HL-60 (cell line): ENCODE measurements at regions not wholly inside any gene's neighbourhood (a gene's known extent, or its start where the extent isn't known, plus 50 kb on each side); places are given as distances from the start of the nearest gene placed in this dataset.

Experiments
- GABPA ChIP-seq: IDR thresholded peaks from 2 replicates; pipeline ENCODE4 v1.6.1; 2012; ENCODE audit warnings: low read depth
- POLR2AphosphoS5 ChIP-seq: IDR thresholded peaks from 2 replicates; pipeline ENCODE4 v1.6.1; 2012; ENCODE audit warnings: low read depth
- TF ChIP-seq, protein P1 (sequence below): IDR thresholded peaks from one replicate; pipeline ENCODE4 v1.5.1; 2011; ENCODE audit warnings: low read length, control low read depth, inconsistent platforms; ENCODE audit not compliant: insufficient read depth
- TF ChIP-seq, protein P2 (sequence below): IDR thresholded peaks from 2 replicates; pipeline ENCODE4 v1.6.1; 2012; ENCODE audit warnings: low read depth; ENCODE audit not compliant: insufficient replicate concordance

DNA sequence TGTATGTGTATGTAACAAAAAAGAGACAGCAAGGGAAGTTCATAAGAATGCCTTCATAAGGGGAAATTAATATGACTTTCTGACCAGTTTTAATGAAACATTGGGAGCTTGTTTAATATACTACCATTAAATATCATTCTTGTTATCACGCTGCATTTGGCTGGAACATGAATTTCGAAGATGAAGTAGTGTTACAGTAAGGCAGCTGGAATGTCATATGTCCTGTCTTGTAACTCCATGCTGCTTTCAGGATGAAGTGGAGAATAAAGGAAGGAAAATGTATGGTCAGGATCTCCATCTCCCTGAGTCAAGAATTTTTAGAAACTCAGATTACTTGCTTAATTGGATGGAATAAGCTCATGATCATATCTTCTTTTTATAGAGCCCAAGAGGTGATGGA is 61.5 kb upstream of the DMAC1 start:
- TF ChIP-seq, protein P1, sequence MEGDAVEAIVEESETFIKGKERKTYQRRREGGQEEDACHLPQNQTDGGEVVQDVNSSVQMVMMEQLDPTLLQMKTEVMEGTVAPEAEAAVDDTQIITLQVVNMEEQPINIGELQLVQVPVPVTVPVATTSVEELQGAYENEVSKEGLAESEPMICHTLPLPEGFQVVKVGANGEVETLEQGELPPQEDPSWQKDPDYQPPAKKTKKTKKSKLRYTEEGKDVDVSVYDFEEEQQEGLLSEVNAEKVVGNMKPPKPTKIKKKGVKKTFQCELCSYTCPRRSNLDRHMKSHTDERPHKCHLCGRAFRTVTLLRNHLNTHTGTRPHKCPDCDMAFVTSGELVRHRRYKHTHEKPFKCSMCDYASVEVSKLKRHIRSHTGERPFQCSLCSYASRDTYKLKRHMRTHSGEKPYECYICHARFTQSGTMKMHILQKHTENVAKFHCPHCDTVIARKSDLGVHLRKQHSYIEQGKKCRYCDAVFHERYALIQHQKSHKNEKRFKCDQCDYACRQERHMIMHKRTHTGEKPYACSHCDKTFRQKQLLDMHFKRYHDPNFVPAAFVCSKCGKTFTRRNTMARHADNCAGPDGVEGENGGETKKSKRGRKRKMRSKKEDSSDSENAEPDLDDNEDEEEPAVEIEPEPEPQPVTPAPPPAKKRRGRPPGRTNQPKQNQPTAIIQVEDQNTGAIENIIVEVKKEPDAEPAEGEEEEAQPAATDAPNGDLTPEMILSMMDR: no peak
- TF ChIP-seq GABPA (no peak), POLR2AphosphoS5 (no peak)
- TF ChIP-seq, protein P2, sequence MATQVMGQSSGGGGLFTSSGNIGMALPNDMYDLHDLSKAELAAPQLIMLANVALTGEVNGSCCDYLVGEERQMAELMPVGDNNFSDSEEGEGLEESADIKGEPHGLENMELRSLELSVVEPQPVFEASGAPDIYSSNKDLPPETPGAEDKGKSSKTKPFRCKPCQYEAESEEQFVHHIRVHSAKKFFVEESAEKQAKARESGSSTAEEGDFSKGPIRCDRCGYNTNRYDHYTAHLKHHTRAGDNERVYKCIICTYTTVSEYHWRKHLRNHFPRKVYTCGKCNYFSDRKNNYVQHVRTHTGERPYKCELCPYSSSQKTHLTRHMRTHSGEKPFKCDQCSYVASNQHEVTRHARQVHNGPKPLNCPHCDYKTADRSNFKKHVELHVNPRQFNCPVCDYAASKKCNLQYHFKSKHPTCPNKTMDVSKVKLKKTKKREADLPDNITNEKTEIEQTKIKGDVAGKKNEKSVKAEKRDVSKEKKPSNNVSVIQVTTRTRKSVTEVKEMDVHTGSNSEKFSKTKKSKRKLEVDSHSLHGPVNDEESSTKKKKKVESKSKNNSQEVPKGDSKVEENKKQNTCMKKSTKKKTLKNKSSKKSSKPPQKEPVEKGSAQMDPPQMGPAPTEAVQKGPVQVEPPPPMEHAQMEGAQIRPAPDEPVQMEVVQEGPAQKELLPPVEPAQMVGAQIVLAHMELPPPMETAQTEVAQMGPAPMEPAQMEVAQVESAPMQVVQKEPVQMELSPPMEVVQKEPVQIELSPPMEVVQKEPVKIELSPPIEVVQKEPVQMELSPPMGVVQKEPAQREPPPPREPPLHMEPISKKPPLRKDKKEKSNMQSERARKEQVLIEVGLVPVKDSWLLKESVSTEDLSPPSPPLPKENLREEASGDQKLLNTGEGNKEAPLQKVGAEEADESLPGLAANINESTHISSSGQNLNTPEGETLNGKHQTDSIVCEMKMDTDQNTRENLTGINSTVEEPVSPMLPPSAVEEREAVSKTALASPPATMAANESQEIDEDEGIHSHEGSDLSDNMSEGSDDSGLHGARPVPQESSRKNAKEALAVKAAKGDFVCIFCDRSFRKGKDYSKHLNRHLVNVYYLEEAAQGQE: no peak
